HuH-7.5 (cell line): ENCODE measurements at regions not wholly inside any gene's neighbourhood (a gene's known extent, or its start where the extent isn't known, plus 50 kb on each side); places are given as distances from the start of the nearest gene placed in this dataset.
A peak's percentile ranks its signal among the peaks of the same experiment; 100 is the strongest.
"Not testable (repeated sequence)": the region's sequence is repeated elsewhere in the genome, so short reads cannot be mapped to it uniquely, and the experiment has no call there.

ENCODE experiments used
- DNase-seq: peaks from one replicate; pipeline ENCODE4 v3.0.0; 2011; ENCODE audit warnings: low spot score

- DNase-seq = peak; percentile 71
Measured at GRCh38 chr1:234899041-234899729, 229.5 kb downstream of the TOMM20 start.

GRCh38 chr1:234898455-234899033, 230.1 kb downstream of the TOMM20 start:
- no peak for DNase-seq

- no peak for DNase-seq
Measured at GRCh38 chr1:234897754-234898454, 230.7 kb downstream of the TOMM20 start.

GRCh38 chr1:234897390-234897749, 231.3 kb downstream of the TOMM20 start:
- DNase-seq = no peak

GRCh38 chr1:234896477-234897389, 231.9 kb downstream of the TOMM20 start:
- DNase-seq = no peak

GRCh38 chr1:234893725-234894630, 234.7 kb downstream of the TOMM20 start:
- DNase-seq = no peak

GRCh38 chr1:234893359-234893724, 235.3 kb downstream of the TOMM20 start:
- no peak for DNase-seq

GRCh38 chr1:234892642-234893041, 236.0 kb downstream of the TOMM20 start:
- DNase-seq = no peak

- DNase-seq = no peak
Measured at GRCh38 chr1:234891427-234891826, 237.2 kb downstream of the TOMM20 start.

GRCh38 chr1:234889643-234890042, 239.0 kb downstream of the TOMM20 start:
- no peak for DNase-seq

- not testable (repeated sequence) for DNase-seq
Measured at GRCh38 chr1:234888247-234888646, 240.4 kb downstream of the TOMM20 start.

- no peak for DNase-seq
Measured at GRCh38 chr1:234887016-234887900, 241.4 kb downstream of the TOMM20 start.

GRCh38 chr1:234886081-234886984, 242.3 kb downstream of the TOMM20 start:
- no peak for DNase-seq

GRCh38 chr1:234885601-234886000, 243.0 kb downstream of the TOMM20 start:
- no peak for DNase-seq

GRCh38 chr1:234884701-234885100, 243.9 kb downstream of the TOMM20 start:
- DNase-seq = no peak

GRCh38 chr1:234884006-234884405, 244.6 kb downstream of the TOMM20 start:
- DNase-seq = no peak

- no peak for DNase-seq
Measured at GRCh38 chr1:234882898-234883297, 245.7 kb downstream of the TOMM20 start.

GRCh38 chr1:234881893-234882771, 246.5 kb downstream of the TOMM20 start:
- DNase-seq = no peak
